GM12864 (cell line): ENCODE measurements at regions not wholly inside any gene's neighbourhood (a gene's known extent, or its start where the extent isn't known, plus 50 kb on each side); places are given as distances from the start of the nearest gene placed in this dataset.

Experiments used
- DNase-seq: peaks from one replicate; pipeline ENCODE4 v3.0.0-alpha.2; 2011; ENCODE audit warnings: low read depth
- H3K4me3 ChIP-seq: 2 replicates; pipeline ENCODE4 v1.5.1; 2011; ENCODE audit warnings: mild to moderate bottlenecking, low read depth, low read length, control low read depth
- TF ChIP-seq, protein P1 (sequence below): IDR thresholded peaks from 2 replicates; pipeline ENCODE4 v1.5.1; 2011; ENCODE audit warnings: low read depth, mild to moderate bottlenecking, moderate library complexity, low read length, control low read depth, inconsistent platforms; ENCODE audit errors: missing control alignments

DNA sequence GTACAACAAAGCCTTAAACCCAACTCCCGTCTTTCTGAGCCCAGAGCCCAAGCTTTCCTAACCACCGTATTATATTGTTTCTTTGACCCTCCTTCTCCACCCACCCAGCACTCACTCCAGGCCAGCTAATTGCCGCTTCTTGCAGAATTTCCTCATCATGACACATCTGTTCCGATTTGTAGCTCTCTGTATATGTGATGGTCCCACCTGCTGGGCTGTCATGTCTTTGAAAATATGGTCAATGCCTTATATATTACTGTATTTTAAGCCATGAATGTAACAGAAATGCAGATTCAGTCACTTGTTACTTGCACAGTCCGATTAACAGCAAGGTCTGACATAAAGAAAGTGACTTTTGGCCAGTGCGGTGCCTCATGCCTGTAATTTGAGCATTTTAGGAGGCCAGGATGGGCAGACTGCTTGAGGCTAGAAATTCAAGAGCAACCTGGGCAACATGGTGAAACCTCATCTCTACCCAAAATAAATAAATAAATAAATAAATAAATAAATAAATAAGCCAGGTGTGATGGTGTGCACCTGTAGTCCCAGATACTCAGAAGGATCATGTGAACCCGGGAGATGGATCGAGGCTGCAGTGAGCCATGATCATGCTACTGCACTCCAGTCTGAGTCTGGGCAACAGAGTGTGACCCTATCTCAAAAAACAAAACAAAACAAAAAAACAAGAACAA, 359.8 kb downstream of the ATP23 start:
- DNase-seq: no peak
- no peak overlapping the region for H3K4me3 ChIP-seq

DNA sequence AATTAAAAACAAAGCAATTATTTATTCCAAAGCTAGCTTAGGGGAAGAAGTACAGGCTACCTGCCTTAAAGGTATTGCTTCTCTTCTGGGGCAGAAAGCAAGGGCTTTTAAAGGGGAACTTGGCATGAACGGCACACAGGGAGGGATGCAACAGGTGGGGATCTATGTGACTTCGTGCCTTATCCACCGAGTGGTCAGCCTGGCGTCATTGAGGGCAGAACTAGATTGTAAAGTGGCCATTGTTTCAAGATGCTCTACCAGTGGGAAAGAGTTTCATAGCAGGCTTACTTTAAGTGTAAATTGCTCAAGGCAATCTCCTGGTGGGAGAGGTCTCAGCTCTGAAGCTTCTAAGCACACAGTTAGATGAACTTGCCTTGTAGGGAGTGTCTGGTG, 360.4 kb downstream of the ATP23 start:
- no peak for DNase-seq
- TF ChIP-seq, protein P1, sequence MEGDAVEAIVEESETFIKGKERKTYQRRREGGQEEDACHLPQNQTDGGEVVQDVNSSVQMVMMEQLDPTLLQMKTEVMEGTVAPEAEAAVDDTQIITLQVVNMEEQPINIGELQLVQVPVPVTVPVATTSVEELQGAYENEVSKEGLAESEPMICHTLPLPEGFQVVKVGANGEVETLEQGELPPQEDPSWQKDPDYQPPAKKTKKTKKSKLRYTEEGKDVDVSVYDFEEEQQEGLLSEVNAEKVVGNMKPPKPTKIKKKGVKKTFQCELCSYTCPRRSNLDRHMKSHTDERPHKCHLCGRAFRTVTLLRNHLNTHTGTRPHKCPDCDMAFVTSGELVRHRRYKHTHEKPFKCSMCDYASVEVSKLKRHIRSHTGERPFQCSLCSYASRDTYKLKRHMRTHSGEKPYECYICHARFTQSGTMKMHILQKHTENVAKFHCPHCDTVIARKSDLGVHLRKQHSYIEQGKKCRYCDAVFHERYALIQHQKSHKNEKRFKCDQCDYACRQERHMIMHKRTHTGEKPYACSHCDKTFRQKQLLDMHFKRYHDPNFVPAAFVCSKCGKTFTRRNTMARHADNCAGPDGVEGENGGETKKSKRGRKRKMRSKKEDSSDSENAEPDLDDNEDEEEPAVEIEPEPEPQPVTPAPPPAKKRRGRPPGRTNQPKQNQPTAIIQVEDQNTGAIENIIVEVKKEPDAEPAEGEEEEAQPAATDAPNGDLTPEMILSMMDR: no peak
- no peak overlapping the region for H3K4me3 ChIP-seq

More for the DNA sequence above, 359.8 kb downstream of the ATP23 start:
- TF ChIP-seq, protein P1: no peak

DNA sequence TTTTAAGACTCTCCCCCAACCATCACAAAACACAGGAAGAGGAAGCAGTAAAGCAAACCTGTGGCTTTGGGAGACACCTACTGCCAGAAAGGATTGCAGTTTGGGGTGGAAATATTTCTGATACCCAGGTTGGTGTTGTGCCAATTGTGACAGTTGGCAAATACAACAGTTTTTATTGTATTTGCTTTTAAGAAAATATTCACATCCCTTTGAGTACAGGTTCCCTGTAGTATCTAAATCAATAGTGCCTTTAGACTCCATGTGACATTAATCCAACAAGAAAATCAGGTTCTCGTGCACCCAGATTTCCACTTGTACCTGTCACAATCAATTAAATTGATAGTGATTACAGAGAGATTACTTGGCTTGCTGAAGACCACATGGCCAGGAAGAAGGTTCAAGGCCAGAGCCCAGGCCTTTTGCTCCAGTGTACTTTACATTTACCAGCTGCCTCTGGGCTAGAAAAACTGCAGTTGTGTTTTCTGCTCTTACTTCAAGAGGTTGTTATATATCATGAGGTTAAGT, 361.2 kb downstream of the ATP23 start:
- no peak overlapping the region for H3K4me3 ChIP-seq
- no peak for DNase-seq
- TF ChIP-seq, protein P1: no peak

DNA sequence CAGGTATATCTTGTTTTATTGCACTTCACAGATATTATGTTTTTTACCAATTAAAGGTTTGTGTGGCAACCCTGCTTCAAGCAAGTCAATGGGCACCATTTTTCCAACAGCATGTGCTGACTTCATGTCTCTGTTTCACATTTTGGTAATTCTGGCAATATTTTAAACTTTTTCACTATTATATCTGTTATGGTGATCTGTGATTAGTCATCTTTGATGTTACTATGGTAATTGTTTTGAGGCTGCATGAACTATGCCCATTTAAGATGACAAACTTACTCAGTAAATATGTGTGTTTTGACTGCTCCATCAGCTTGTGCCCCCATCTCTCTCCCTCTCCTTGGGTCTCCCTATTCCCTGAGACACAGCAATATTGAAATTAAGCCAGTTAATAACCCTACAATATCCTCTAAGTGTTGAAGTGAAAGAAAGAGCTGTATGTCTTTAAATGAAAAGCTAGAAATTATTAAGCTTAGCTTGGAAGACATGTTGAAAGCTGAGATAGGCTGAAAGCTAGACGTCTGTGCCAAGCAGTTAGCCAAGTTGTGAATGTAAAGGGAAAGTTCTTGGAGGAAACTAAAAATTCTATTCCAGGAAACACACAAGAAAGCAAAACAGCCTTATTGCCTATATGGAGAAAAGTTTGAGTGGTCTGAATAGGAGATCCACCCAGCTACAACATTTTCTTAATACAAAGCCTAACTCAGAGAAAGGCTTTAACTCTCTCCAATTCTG, 365.1 kb downstream of the ATP23 start:
- no peak for DNase-seq
- no peak overlapping the region for H3K4me3 ChIP-seq
- TF ChIP-seq, protein P1: no peak

DNA sequence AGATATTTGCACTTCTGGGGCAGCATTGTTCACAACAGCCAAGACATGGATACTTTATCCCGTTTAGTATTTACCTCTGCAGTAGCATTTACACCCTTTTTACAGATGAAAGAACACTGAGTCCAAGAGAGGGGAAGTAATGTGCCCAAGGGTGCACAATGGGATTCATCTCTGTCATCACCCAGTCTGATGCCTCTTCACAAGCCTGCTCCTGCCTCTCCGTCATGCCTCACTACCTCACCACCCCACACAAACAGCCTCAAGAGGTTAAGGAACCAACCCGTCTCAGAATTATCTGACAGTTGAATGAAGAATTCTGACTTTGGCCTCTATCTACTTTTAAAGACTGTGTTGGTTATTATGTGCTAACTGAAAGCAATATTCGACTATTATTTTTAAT, 368.4 kb downstream of the ATP23 start:
- TF ChIP-seq, protein P1: no peak

DNA sequence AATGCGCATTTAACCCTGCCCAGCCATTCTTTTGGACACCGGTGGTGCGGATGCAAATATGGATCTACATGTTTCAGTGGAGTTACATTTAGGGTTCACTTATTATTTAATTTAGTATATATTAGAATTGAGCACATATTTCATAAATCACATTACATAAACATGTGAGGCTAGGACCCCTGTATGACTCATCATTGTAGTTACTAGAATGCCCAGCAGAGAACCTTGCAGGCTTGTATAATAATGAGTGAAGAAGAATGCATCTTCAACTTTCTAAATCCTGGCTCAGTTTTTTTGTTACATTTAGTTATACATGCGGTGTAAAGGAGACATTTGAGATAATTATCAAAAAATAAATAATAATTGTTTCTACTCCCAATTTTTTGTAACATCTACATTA, 369.0 kb downstream of the ATP23 start:
- no peak overlapping the region for H3K4me3 ChIP-seq
- TF ChIP-seq, protein P1: no peak
- DNase-seq: no peak

More for the DNA sequence above, 368.4 kb downstream of the ATP23 start:
- H3K4me3 ChIP-seq: no peak overlapping the region
- DNase-seq: no peak
